ENCODE measurements at regions not wholly inside any gene's neighbourhood (a gene's known extent, or its start where the extent isn't known, plus 50 kb on each side); places are given as distances from the start of the nearest gene placed in this dataset.

DNA sequence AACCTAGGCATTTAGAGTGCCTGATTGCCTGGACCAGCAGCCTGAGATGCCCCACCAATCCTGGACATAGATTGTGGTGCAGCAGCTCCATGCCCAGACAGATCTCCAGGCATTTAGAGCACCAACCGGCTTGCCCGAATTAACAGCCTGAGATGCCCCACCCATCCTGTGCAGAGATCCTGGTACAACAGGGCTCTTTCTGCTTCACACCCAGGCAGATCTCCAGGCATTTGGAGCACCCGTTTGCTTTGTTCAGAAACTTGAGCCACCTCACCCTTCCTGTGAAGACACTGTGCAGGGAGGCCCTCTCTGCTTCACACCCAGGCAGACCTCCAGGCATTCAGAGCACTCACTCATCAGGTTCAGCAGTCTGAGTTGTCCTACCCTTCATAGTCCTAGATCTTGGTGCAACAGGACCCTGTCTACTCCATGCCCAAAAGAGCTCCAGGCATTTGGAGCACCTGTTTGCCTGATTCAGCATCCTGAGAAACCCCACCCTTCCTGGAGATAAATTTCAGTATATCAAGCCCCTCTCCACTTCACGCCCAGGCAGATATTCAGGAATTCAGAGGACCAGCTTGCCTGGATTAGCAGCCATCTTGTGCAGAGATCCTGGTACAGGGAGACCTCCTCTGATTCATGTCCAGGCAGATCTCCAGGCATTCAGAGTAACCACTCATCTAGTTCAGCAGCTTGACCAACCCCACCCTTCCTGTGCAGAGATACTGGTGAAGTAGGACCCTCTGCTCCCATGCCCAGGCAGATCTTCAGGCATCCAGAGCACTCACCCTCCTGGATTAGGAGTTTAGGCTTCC is 189.2 kb upstream of the FERMT1 start:
- no peak overlapping the region for H3K4me3 ChIP-seq (ENCODE audit: low read length)
- DNase-seq (ENCODE audit: low read depth): no peak
- TF ChIP-seq, protein P1, sequence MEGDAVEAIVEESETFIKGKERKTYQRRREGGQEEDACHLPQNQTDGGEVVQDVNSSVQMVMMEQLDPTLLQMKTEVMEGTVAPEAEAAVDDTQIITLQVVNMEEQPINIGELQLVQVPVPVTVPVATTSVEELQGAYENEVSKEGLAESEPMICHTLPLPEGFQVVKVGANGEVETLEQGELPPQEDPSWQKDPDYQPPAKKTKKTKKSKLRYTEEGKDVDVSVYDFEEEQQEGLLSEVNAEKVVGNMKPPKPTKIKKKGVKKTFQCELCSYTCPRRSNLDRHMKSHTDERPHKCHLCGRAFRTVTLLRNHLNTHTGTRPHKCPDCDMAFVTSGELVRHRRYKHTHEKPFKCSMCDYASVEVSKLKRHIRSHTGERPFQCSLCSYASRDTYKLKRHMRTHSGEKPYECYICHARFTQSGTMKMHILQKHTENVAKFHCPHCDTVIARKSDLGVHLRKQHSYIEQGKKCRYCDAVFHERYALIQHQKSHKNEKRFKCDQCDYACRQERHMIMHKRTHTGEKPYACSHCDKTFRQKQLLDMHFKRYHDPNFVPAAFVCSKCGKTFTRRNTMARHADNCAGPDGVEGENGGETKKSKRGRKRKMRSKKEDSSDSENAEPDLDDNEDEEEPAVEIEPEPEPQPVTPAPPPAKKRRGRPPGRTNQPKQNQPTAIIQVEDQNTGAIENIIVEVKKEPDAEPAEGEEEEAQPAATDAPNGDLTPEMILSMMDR (conservative IDR thresholded peaks at IDR 0.05; ENCODE audit: low read length): no peak

DNA sequence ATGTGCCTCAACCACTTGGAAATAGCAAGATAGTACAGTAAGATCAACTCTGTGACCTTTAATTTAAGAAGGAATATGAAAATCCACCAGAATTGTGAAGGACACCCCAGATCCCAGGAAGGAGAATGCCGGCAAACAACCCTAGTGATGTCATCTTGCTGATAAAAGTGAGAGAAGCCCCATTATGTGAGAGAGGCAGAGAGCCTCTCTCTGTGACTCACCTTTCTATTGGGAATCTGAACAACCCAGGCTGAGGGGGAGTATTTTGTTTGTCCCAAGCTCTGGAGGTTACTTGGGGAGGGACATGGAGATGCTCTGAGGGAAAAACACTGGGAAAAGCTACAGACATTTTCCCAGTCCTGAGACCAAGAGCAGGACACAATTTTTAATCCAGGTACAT is 188.3 kb upstream of the FERMT1 start:
- TF ChIP-seq, protein P1 (conservative IDR thresholded peaks at IDR 0.05; ENCODE audit: low read length): no peak
- H3K4me3 ChIP-seq (ENCODE audit: low read length): no peak overlapping the region
- DNase-seq (ENCODE audit: low read depth): no peak

DNA sequence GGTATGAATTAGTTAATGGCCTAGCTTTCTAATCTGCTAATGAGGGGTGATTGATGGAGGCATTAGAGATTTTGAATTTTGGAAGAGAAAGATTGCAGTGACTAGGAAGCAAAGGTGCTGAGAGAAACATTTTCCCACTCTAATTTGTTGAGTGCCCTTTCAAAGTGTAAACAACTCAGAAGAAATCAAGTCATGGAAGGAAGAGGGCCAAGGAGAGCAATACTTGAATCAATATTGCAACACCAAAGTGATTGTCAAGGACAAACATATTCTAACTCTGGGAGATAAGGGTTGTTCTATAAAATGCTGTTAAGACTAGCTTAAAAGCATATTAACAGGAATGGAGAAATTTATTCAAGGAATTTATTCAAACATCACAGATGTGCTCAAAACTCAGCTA is 182.7 kb upstream of the FERMT1 start:
- H3K4me3 ChIP-seq (ENCODE audit: low read length): no peak overlapping the region
- TF ChIP-seq, protein P1 (conservative IDR thresholded peaks at IDR 0.05; ENCODE audit: low read length): no peak

DNA sequence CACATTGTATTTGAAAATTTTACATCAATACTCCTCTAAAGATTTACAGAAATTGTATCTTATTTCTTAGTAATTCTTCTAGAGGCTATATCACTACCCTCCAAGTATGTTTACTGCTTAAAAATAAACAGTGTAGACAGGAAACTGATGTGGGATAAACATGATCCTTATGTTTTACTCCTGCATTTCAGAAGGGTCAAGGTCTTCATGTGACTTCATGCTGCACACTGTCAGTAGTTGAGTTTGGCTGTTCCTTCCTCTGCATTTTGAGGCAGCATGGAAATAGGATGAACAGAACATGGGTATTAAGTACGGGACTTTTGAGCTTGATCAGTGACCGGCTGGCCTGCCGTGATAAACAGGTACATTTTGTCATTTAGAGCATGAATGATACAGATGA is 179.2 kb upstream of the FERMT1 start:
- H3K4me3 ChIP-seq (ENCODE audit: low read length): no peak overlapping the region
- TF ChIP-seq, protein P1 (conservative IDR thresholded peaks at IDR 0.05; ENCODE audit: low read length): no peak
- DNase-seq (ENCODE audit: low read depth): no peak

More for the DNA sequence above, 182.7 kb upstream of the FERMT1 start:
- DNase-seq (ENCODE audit: low read depth): no peak

DNA sequence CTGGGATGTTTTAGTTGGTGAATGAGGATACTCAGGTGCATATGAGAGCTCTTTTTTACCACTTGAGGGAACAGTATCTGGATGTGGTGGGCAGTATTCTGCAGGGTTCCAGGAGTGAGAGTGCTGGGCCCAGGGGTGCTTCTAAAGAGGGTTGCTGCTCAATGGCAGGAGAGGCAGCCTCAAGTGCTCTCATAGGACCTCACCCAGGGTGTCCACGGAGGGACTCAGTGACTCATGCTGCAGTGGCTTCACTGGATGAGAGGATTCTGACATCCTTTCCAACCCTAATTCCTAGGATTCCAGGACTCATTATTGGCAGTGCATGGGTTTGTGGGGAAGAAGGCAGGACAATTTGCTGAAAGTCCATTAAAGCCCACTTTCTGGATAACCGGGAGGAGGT is 176.6 kb upstream of the FERMT1 start:
- TF ChIP-seq, protein P1 (conservative IDR thresholded peaks at IDR 0.05; ENCODE audit: low read length): no peak
- no peak for DNase-seq (ENCODE audit: low read depth)
- H3K4me3 ChIP-seq (ENCODE audit: low read length): no peak overlapping the region

DNA sequence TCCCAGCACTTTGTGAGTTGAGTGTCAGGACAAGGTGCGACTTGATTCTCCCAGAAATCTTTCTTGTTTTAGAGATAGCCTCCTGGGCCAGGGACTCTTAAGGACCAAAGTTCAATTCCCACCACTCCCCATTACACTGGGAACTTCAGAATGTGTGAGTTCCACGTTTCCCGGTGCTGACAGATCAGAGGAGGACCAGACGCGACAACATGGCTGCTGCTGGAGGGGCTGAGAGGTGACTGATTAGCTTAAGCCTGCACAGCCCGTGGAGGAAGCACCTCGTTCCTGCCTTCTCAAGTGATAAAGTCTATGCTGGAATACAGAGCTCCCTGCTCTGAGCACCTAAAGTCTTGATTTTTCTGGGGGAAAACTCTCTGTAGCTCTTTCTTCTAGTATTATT is 175.2 kb upstream of the FERMT1 start:
- no peak for DNase-seq (ENCODE audit: low read depth)
- H3K4me3 ChIP-seq (ENCODE audit: low read length): no peak overlapping the region
- TF ChIP-seq, protein P1 (conservative IDR thresholded peaks at IDR 0.05; ENCODE audit: low read length): no peak

DNA sequence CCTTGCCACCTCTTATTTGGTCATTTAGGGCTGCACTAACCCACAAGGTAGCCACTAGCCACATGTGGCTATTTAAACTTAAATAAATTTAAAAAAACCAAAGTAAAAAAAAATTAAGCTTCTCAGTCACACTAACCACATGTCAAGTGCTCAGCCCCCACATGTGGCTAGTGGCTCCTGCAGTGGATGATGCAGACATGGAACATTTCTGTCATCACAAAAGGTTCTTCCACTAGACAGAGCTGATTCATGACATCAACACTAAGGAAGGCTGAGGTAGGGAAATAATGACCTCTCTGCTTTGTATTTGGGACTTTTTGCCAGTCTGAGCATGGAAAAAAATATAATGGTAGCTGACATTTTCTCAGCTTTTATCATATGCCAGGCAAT is 173.0 kb upstream of the FERMT1 start:
- DNase-seq (ENCODE audit: low read depth): no peak
- TF ChIP-seq, protein P1 (conservative IDR thresholded peaks at IDR 0.05; ENCODE audit: low read length): no peak
- no peak overlapping the region for H3K4me3 ChIP-seq (ENCODE audit: low read length)
